Thyroid gland (tissue), 4 donors: ENCODE measurements at regions not wholly inside any gene's neighbourhood (a gene's known extent, or its start where the extent isn't known, plus 50 kb on each side); places are given as distances from the start of the nearest gene placed in this dataset.

Experiments used
- CTCF ChIP-seq, 6 experiments: fragments of 200-600 bp in 3 of 6; fragments of 450-650 bp in 3 of 6; sonication (generic) in 3 of 6; IDR thresholded peaks; one replicate each; pipeline ENCODE4 v1.5.1; 2016 to 2019; ENCODE audit warnings: antibody characterized with exemption in 6 of 6, mild to moderate bottlenecking in 2 of 6, inconsistent platforms in 1 of 6, moderate library complexity in 1 of 6
- POLR2A ChIP-seq, 2 donors: fragments of 450-650 bp; IDR thresholded peaks; one replicate each; pipeline ENCODE4 v1.6.1; 2017; ENCODE audit warnings: antibody characterized with exemption in 2 of 2, mild to moderate bottlenecking in 2 of 2, moderate library complexity in 1 of 2

DNA sequence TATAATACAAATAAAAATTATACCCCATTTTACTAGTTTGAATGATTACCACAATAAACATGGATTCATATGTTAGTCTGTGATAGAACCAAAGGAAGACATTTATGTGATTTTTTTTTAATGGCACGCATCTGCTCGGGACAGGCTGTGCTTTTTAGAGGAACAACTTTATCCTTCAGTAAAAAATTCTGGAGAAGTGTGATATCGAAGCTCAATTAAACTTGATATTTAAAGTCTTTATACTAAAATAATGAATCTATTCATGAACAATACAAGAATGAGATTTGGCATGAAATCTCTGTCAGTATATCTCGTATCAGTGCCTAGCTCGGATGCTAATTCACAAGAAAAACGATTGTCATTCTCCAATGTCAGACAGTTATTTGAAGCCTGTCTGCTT is 230.8 kb upstream of the ZNF717 start:
- no peak for TF ChIP-seq CTCF (IDR thresholded peaks at IDR 0.05)
- TF ChIP-seq POLR2A (IDR thresholded peaks at IDR 0.05) = no peak
